ENCODE measurements at regions not wholly inside any gene's neighbourhood (a gene's known extent, or its start where the extent isn't known, plus 50 kb on each side); places are given as distances from the start of the nearest gene placed in this dataset.

- no peaks in the 10 kb centered on the region for H3K4me1 ChIP-seq
- no peaks in the 10 kb centered on the region for H3K27me3 ChIP-seq
- no peak overlapping the region for H3K9ac ChIP-seq (ENCODE audit: low read depth in 2 of 2, low read length in 2 of 2)
- H3K27ac ChIP-seq = no peak overlapping the region
- no peak for TF ChIP-seq CTCF (IDR thresholded peaks at IDR 0.05)
- no peak for DNase-seq
- H3K9me3 ChIP-seq = no peaks in the 10 kb centered on the region
- H3K4me3 ChIP-seq = no peak overlapping the region
- intact Hi-C loops (cut with DNase I) = no loop called here
- no peaks in the 10 kb centered on the region for H3K36me3 ChIP-seq
Observed at GRCh38 chr9:104339692-104340091, 164.4 kb upstream of the OR13F1 start.

GRCh38 chr9:104342552-104342951 lies 161.5 kb upstream of the OR13F1 start:
- intact Hi-C loops (cut with DNase I) = no loop called here
- no peaks in the 10 kb centered on the region for H3K36me3 ChIP-seq
- no peaks in the 10 kb centered on the region for H3K4me1 ChIP-seq
- TF ChIP-seq CTCF (IDR thresholded peaks at IDR 0.05) = no peak
- H3K9me3 ChIP-seq = no peaks in the 10 kb centered on the region
- H3K4me3 ChIP-seq = no peak overlapping the region
- no peak for DNase-seq
- H3K27me3 ChIP-seq = no peaks in the 10 kb centered on the region
- no peak overlapping the region for H3K27ac ChIP-seq
- H3K9ac ChIP-seq (ENCODE audit: low read depth in 2 of 2, low read length in 2 of 2) = no peak overlapping the region

GRCh38 chr9:104345061-104345460 lies 159.0 kb upstream of the OR13F1 start:
- Histone ChIP-seq H3K27me3 (no peaks in the 10 kb centered on the region), H3K4me1 (no peaks in the 10 kb centered on the region), H3K36me3 (no peaks in the 10 kb centered on the region), H3K4me3 (no peak overlapping the region), H3K27ac (no peak overlapping the region), H3K9me3 (no peaks in the 10 kb centered on the region), H3K9ac (ENCODE audit: low read depth in 2 of 2, low read length in 2 of 2) (no peak overlapping the region)
- intact Hi-C loops (cut with DNase I) = no loop called here
- TF ChIP-seq CTCF (IDR thresholded peaks at IDR 0.05) = no peak
- no peak for DNase-seq

- TF ChIP-seq CTCF (IDR thresholded peaks at IDR 0.05) = no peak
- no peaks in the 10 kb centered on the region for H3K4me1 ChIP-seq
- no peak overlapping the region for H3K27ac ChIP-seq
- H3K9me3 ChIP-seq = no peaks in the 10 kb centered on the region
- DNase-seq = no peak
- H3K9ac ChIP-seq (ENCODE audit: low read depth in 2 of 2, low read length in 2 of 2) = no peak overlapping the region
- intact Hi-C loops (cut with DNase I) = no loop called here
- no peak overlapping the region for H3K4me3 ChIP-seq
- no peaks in the 10 kb centered on the region for H3K27me3 ChIP-seq
- no peaks in the 10 kb centered on the region for H3K36me3 ChIP-seq
Observed at GRCh38 chr9:104350541-104350940, 153.5 kb upstream of the OR13F1 start.

GRCh38 chr9:104351726-104352125 lies 152.3 kb upstream of the OR13F1 start:
- H3K27me3 ChIP-seq = no peaks in the 10 kb centered on the region
- intact Hi-C loops (cut with DNase I) = no loop called here

More at GRCh38 chr9:104351726-104352125, 152.3 kb upstream of the OR13F1 start:
- no peaks in the 10 kb centered on the region for H3K9me3 ChIP-seq
- H3K9ac ChIP-seq (ENCODE audit: low read depth in 2 of 2, low read length in 2 of 2) = no peak overlapping the region
- no peak for DNase-seq
- no peaks in the 10 kb centered on the region for H3K4me1 ChIP-seq
- H3K27ac ChIP-seq = no peak overlapping the region
- no peak for TF ChIP-seq CTCF (IDR thresholded peaks at IDR 0.05)
- no peak overlapping the region for H3K4me3 ChIP-seq
- H3K36me3 ChIP-seq = no peaks in the 10 kb centered on the region

Data from colonic mucosa (tissue), 4 donors.